ENCODE measurements at regions not wholly inside any gene's neighbourhood (a gene's known extent, or its start where the extent isn't known, plus 50 kb on each side); places are given as distances from the start of the nearest gene placed in this dataset.

- TF ChIP-seq EZH2 (optimal IDR thresholded peaks at IDR 0.05; ENCODE audit: low read depth, low read length) (no peak), CTCF (IDR thresholded peaks at IDR 0.05; ENCODE audit: low read length) (no peak)
These were observed 213.8 kb downstream of the RPLP1 start for GRCh38 chr15:69666441-69666882.

All from MM.1S (cell line).